SIG-M5 treated with dmso at 0.1 percent for 504 hours (cell line): ENCODE measurements at regions not wholly inside any gene's neighbourhood (a gene's known extent, or its start where the extent isn't known, plus 50 kb on each side); places are given as distances from the start of the nearest gene placed in this dataset.

Experiments used
- DNase-seq: peaks from one replicate; lab custom pipeline; 2025; ENCODE audit not compliant: unreplicated experiment; lab: John Stamatoyannopoulos, UW

- DNase-seq: no peak
Observed at GRCh38 chr1:243944429-243945160, 94.6 kb upstream of the AKT3 start.

DNA sequence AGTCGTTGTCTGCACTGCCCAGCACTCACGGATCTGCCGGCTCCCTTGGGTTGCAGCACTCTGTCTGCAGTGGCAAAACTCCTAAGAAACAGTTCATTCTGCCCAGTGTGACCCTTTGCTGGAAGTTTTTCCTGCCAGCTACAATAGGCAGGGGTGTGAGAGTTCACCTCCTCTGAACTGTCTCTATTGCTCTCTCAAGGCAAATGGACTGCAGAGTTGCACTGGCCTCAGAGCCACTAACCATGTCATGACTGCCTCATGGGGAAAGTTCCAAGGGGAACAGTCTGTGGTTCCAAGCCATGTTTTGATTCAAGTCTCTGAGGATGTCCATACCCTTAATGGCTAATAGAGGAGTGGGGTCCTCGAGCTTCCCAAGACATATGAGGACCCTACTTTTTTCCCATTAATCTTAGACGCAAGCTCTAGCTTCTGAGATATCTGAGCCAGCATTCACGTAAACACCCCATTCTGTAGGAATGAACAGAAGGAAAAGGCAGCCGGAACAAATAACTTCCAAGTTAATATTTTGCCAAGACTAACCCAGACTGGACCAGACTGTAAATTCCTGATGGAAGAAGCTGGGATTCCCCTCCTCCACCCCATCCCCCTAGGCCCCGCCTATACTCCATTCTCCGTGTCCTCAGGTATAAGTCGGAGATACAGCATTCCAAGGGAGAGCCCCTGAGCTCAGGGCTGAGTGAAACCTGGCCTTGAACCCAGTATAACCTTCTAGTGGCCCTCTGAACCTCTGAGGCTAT, 93.8 kb upstream of the AKT3 start:
- no peak for DNase-seq

- no peak for DNase-seq
Observed at GRCh38 chr1:243942196-243943150, 92.4 kb upstream of the AKT3 start.

GRCh38 chr1:243940451-243940850, 90.4 kb upstream of the AKT3 start:
- no peak for DNase-seq

DNA sequence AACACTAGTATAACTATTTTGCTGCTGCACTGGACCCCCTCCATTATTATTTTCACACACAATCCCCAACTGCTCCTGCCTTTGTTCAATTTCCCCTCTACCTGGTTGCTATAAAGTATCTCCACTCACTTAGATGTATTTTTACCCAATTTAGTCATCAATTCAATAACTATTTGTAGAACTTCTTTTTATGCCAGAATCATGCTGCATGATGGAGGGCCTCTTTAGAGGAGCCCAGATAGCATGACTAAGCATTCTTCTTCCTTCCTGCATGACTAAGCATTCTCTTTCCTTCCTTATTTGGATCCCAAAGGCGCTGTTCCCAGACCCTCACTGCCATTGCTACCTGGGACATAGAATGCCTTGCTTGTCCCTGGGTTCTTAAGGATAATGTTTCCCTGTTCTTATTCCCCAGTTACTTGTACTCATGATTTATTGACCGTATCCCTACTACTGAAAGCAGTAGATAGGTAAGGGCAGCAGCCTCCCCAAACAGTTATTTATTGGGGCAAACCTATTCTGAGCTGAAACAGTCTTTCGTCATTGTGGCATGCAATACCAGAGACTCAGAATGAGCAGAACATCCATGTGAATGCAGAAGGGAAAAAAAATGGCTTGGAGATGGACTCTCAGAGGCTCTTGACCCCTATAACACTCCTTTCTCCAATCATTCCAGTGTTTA, 89.3 kb upstream of the AKT3 start:
- DNase-seq: peak; percentile 23

DNA sequence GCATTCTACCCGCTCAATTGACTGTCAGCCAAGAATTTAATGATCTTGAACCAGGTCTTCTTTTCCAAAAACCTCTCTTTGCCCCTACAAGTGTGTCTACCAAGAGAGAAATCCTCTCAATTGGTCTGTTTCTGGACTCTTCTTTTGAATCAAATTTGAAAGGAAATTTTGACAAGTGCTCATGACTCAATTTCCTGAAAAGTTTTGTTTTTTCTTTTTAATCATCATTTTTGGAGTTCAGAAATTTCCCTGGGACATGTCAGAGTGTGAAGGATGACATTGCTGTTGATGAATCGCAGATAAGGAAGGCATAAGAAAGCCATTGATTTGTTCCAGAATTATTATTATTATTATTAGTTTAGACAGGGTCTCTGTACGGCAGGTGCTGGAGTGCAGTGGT, 88.2 kb upstream of the AKT3 start:
- DNase-seq: no peak

GRCh38 chr1:243933495-243933894, 83.5 kb upstream of the AKT3 start:
- no peak for DNase-seq

- DNase-seq: no peak
Observed at GRCh38 chr1:243931957-243932356, 81.9 kb upstream of the AKT3 start.

DNA sequence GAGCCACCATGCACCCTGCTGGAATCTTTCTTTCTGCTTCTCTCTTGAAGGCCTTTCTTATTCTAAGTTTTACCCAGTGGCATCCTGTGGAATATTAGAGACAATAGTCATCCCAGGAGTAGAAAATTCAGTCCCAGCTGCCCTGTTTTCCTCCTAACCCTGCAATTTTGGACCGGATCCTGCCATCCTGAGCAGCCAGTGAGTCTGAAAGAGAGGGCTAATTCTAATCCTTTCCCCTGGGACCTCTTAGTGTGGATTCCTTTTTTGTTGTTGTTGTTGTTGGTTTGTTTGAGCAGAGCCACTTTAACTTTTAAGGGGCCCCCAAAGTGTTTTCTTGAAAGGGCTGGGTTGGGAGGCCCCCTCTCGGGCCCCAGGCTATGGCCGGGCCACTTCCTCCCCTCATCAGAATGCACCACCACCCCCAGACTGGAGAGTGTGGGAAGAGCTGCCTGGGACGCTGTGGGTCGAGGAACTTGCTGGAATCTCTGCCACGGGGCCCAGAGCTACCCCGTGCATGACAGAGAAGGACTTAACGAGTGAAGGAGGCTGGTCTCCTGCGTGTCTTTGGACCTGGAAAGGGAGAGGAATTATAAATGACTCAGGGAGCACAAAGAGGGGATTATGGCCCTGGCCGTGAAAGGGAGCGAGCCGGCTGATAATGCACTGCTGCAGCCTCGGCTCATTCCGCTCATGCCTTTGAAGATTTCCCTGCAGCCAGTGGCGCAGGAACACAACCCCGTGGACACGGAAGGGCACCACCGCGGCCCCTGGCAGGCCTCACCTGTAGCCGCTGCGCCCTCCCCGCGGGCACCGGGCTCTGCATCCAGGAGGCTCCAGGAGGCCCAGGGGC, 81.0 kb upstream of the AKT3 start:
- no peak for DNase-seq

GRCh38 chr1:243927381-243927780, 77.3 kb upstream of the AKT3 start:
- no peak for DNase-seq

DNA sequence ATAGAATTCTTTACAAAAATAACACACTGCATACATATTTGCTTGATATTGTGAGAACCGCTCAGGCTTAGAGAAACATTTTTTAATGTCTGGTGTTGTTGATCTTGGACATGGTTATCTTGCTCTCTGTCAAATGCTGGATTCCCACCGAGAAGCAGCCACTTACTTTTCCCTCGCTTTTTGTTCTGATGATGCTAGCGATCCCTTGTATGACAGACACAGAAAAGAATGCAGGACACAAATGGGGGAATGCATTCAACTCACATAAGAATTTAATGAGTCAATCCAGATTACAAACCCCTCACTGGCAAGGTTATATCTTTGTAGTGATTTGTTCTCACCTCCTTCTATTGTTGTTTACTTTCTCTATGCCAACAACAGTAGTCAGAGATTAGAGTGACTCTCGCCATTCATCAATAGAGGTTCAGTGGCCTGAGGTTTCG, 76.8 kb upstream of the AKT3 start:
- DNase-seq: no peak

GRCh38 chr1:243926299-243926698, 76.3 kb upstream of the AKT3 start:
- no peak for DNase-seq

- DNase-seq: peak; percentile 58
Observed at GRCh38 chr1:243924588-243925349, 74.7 kb upstream of the AKT3 start.

- no peak for DNase-seq
Observed at GRCh38 chr1:243924188-243924587, 74.1 kb upstream of the AKT3 start.

GRCh38 chr1:243923292-243924171, 73.5 kb upstream of the AKT3 start:
- DNase-seq: no peak

DNA sequence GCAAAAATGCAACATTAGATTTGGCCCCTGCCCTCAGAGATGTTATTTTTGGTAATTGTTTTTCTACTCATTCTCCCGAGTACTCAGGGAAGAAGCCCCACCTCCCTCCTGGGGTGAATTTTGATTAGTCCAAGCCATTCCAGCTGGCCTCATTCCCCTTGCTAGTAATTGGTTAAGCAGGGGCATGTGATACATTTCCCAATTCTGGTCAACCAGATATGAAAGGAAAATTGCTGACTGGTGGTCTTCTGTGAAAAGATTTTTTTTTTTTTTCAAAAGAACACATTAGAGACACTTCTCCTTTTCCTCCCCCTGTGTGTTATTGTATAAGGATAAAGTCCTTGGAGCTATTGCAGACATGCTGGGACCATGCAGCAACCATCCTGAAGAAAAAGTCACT, 71.1 kb upstream of the AKT3 start:
- DNase-seq: peak; percentile 18

DNA sequence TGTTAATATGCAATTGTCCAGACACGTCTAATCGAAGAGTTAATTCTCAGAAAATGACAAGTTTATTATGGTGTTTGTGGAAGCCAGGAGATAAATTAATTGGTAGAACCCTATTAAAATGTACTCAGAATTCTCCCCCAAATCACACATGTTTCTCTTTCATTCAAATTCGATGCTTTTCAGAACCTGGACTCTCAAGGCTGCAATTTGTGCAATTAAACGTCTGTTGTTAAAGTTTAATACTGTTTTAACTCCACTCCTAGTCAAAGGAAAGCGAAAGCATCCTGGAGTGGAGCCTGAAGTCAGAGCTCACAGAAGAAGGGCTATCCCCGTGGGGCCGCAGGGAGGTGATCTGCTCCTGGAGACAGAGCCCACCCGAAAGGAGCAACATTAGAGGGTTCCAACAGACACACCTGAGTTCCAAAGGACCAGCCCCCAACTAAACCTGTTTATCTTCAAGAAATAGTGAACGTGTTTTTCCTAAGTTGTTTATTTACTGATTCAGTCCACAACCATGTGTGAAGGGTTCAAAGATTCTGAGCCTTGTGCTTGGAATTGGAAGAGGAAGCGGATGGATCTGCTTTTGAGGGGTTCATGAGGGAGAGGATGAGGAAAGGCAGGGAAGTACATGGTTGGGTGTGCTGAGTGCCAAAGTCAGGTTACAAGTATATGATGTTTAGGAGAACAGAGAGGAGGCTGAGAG, 68.0 kb upstream of the AKT3 start:
- no peak for DNase-seq
